A673 (cell line): ENCODE measurements at regions not wholly inside any gene's neighbourhood (a gene's known extent, or its start where the extent isn't known, plus 50 kb on each side); places are given as distances from the start of the nearest gene placed in this dataset.

Source experiments
- BruUV-seq: library from RNA; stranded (reverse); fragments of 400-500 nt; replicated peaks from 2 replicates; lab custom pipeline; 2021; lab: Mats Ljungman, UMichigan
- CTCF ChIA-PET: fragments of 300-600 bp; sonication (Branson Sonifier 250); formaldehyde crosslinking; loops from one replicate; lab custom pipeline; 2022; ENCODE audit warnings: antibody characterized with exemption; lab: Charles Lee
- POLR2A ChIA-PET: fragments of 300-600 bp; sonication (Branson Sonifier 250); formaldehyde crosslinking; loops from one replicate; lab custom pipeline; 2022; ENCODE audit warnings: antibody characterized with exemption; ENCODE audit not compliant: low non-redundant PET; lab: Charles Lee
- DNase-seq: peaks from one replicate; pipeline ENCODE4 v3.0.0-alpha.2; 2015; ENCODE audit warnings: low spot score
- H3K27ac ChIP-seq: fragments of 200-600 bp; sonication (generic); 2 replicates; pipeline ENCODE4 v1.5.1; 2016; ENCODE audit warnings: mixed run types, low read depth, mild to moderate bottlenecking, mixed read lengths, antibody characterized with exemption, low read length; ENCODE audit not compliant: poor library complexity, severe bottlenecking
- H3K27me3 ChIP-seq: fragments of 200-600 bp; sonication (generic); replicated peaks from 2 replicates; pipeline ENCODE4 v1.6.1; 2017; ENCODE audit warnings: mixed run types, low read depth, mild to moderate bottlenecking, mixed read lengths, antibody characterized with exemption, low read length; ENCODE audit not compliant: insufficient read depth, poor library complexity
- H3K36me3 ChIP-seq: fragments of 200-600 bp; sonication (generic); 2 replicates; pipeline ENCODE4 v1.6.1; 2016; ENCODE audit warnings: mixed run types, mild to moderate bottlenecking, mixed read lengths, antibody characterized with exemption, low read length; ENCODE audit not compliant: insufficient read depth, poor library complexity, severe bottlenecking
- H3K4me1 ChIP-seq: fragments of 200-600 bp; sonication (generic); 2 replicates; pipeline ENCODE4 v1.6.1; 2017; ENCODE audit warnings: mixed run types, mild to moderate bottlenecking, mixed read lengths, antibody characterized with exemption, low read length; ENCODE audit not compliant: insufficient read depth, poor library complexity, severe bottlenecking
- H3K4me3 ChIP-seq: fragments of 200-600 bp; sonication (generic); 2 replicates; pipeline ENCODE4 v1.5.1; 2016; ENCODE audit warnings: low read depth, mixed run types, mild to moderate bottlenecking, mixed read lengths, low read length; ENCODE audit not compliant: poor library complexity, severe bottlenecking
- H3K9me3 ChIP-seq: fragments of 200-600 bp; sonication (generic); 2 replicates; pipeline ENCODE4 v1.6.1; 2016; ENCODE audit warnings: mixed run types, low read depth, mild to moderate bottlenecking, mixed read lengths, antibody characterized with exemption, low read length; ENCODE audit not compliant: poor library complexity, severe bottlenecking
- EZH2 ChIP-seq: fragments of 200-600 bp; sonication (generic); IDR thresholded peaks from 2 replicates; pipeline ENCODE4 v1.6.1; 2017; ENCODE audit warnings: borderline replicate concordance, low read depth, mild to moderate bottlenecking, mixed read lengths, antibody characterized with exemption, low read length; ENCODE audit not compliant: poor library complexity, severe bottlenecking
- intact Hi-C: fragments of 100-400 bp; cut with micrococcal nuclease; formaldehyde crosslinking; loops from one replicate; pipeline ENCODE4 v1.10.0; 2022; ENCODE audit not compliant: unreplicated experiment
- TF ChIP-seq, protein P1 (sequence below): fragments of 300-800, 200-600 bp; sonication (generic); conservative IDR thresholded peaks from 2 replicates; pipeline ENCODE4 v1.5.1; 2017; ENCODE audit warnings: low read depth, mild to moderate bottlenecking, antibody characterized with exemption, low read length, moderate library complexity, mixed read lengths

DNA sequence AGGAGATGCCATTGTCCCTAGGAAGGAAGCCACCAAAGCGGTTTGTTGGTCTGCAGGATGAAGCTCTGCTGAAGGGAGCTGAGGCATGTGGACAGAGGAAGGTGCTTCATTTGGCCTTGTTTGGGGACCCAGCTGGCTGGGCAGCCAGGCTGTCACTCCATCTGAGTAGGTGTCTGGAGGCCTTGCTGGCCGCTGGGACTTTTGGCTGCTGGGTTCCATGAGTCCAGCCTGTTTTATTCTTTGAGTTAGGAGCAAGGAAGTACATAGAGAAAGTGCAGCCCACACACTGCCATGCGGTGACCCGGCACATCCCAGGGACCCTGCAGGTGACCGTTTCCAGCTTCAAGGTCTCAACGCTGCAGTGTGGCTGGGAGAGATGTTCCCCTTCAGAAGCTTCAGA, 251.2 kb upstream of the IRX4 start:
- ChIA-PET POLR2A (no interaction called here), CTCF (no interaction called here)
- Histone ChIP-seq H3K27me3 (peaks cover 12% of the 10 kb centered on the region), H3K4me1 (no peaks in the 10 kb centered on the region), H3K27ac (no peak overlapping the region), H3K36me3 (no peaks in the 10 kb centered on the region), H3K4me3 (no peak overlapping the region), H3K9me3 (no peaks in the 10 kb centered on the region)
- TF ChIP-seq, protein P1, sequence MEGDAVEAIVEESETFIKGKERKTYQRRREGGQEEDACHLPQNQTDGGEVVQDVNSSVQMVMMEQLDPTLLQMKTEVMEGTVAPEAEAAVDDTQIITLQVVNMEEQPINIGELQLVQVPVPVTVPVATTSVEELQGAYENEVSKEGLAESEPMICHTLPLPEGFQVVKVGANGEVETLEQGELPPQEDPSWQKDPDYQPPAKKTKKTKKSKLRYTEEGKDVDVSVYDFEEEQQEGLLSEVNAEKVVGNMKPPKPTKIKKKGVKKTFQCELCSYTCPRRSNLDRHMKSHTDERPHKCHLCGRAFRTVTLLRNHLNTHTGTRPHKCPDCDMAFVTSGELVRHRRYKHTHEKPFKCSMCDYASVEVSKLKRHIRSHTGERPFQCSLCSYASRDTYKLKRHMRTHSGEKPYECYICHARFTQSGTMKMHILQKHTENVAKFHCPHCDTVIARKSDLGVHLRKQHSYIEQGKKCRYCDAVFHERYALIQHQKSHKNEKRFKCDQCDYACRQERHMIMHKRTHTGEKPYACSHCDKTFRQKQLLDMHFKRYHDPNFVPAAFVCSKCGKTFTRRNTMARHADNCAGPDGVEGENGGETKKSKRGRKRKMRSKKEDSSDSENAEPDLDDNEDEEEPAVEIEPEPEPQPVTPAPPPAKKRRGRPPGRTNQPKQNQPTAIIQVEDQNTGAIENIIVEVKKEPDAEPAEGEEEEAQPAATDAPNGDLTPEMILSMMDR, result no peak
- no peak for TF ChIP-seq EZH2
- intact Hi-C loops, result no loop called here
- no TSS peak for BruUV-seq
- no peak for DNase-seq

DNA sequence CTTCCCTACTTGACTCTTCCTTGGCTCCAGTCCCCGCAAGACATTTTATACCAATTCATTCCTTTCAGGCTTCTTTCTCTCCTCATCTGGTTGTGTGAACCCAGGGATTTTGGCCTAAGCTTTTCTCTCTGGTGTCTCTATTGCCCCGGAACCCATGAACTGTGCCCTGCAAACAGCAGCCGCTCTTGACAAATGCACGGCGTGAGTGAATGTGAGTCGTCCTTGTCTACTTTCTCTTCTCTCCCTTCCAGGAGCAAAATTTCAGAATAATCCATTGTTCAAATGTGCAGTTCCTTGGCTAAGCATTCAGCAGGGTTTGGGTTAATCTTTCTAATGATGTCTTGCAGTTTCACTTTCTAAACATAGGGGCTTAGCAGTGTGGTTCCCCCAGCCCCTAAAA, 250.4 kb upstream of the IRX4 start:
- Histone ChIP-seq H3K27me3 (peaks cover 19% of the 10 kb centered on the region), H3K36me3 (no peaks in the 10 kb centered on the region), H3K4me1 (no peaks in the 10 kb centered on the region), H3K9me3 (no peaks in the 10 kb centered on the region), H3K4me3 (no peak overlapping the region), H3K27ac (no peak overlapping the region)
- DNase-seq, result no peak
- CTCF ChIA-PET, result no interaction called here
- POLR2A ChIA-PET, result no interaction called here
- intact Hi-C loops, result no loop called here
- no TSS peak for BruUV-seq
- TF ChIP-seq, protein P1, result no peak
- TF ChIP-seq EZH2, result no peak

DNA sequence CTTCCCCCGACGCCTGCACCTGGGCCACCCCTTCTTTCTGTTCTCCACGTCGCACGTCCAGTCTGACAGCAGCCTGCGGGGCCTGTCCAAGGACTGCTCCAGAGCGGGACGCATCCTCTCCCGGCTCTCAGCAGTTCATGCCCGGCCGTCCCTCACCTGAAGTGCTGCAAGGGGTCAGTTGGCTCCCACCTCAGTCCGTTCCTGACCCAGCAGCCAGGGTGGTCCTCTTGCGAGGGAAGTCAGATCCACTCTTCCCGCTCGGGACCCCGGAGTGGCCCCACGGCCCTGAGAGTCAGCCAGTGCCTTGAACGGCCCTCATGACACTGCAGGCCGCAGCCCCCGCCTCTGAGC, 249.7 kb upstream of the IRX4 start:
- H3K36me3 ChIP-seq, result no peaks in the 10 kb centered on the region
- no peak overlapping the region for H3K27ac ChIP-seq
- peaks cover 19% of the 10 kb centered on the region for H3K27me3 ChIP-seq
- ChIA-PET CTCF (no interaction called here), POLR2A (no interaction called here)
- H3K4me3 ChIP-seq, result no peak overlapping the region
- DNase-seq, result no peak
- no peak for TF ChIP-seq EZH2
- TF ChIP-seq, protein P1, result no peak
- no TSS peak for BruUV-seq
- intact Hi-C loops, result no loop called here
- H3K9me3 ChIP-seq, result no peaks in the 10 kb centered on the region
- H3K4me1 ChIP-seq, result no peaks in the 10 kb centered on the region
